HG02763 (cell line): ENCODE measurements at regions not wholly inside any gene's neighbourhood (a gene's known extent, or its start where the extent isn't known, plus 50 kb on each side); places are given as distances from the start of the nearest gene placed in this dataset.
"Not testable (repeated sequence)": the region's sequence is repeated elsewhere in the genome, so short reads cannot be mapped to it uniquely, and the experiment has no call there.

Source experiments
- ATAC-seq: cut with Tn5 transposase; IDR thresholded peaks from one replicate; pipeline ENCODE4 v1.9.1; 2021; ENCODE audit warnings: mild to moderate bottlenecking, moderate library complexity; ENCODE audit not compliant: unreplicated experiment

- ATAC-seq, result no peak
Observed at GRCh38 chr2:208607694-208608093, 201.1 kb downstream of the PTH2R start.

GRCh38 chr2:208608122-208608835, 201.7 kb downstream of the PTH2R start:
- ATAC-seq, result no peak

- no peak for ATAC-seq
Observed at GRCh38 chr2:208609166-208609804, 202.7 kb downstream of the PTH2R start.

- ATAC-seq, result not testable (repeated sequence)
Observed at GRCh38 chr2:208615675-208616074, 209.1 kb downstream of the PTH2R start.

- ATAC-seq, result no peak
Observed at GRCh38 chr2:208618220-208618619, 211.6 kb downstream of the PTH2R start.

GRCh38 chr2:208619993-208620392, 213.4 kb downstream of the PTH2R start:
- no peak for ATAC-seq

- no peak for ATAC-seq
Observed at GRCh38 chr2:208620487-208620978, 213.9 kb downstream of the PTH2R start.

GRCh38 chr2:208627110-208627884, 220.7 kb downstream of the PTH2R start:
- no peak for ATAC-seq

- ATAC-seq, result no peak
Observed at GRCh38 chr2:208627916-208628315, 221.3 kb downstream of the PTH2R start.

- peak; percentile 64 for ATAC-seq
Observed at GRCh38 chr2:208638059-208638458, 231.5 kb downstream of the PTH2R start.

GRCh38 chr2:208642125-208642779, 235.7 kb downstream of the PTH2R start:
- no peak for ATAC-seq

- ATAC-seq, result peak; percentile 42
Observed at GRCh38 chr2:208643145-208643544, 236.6 kb downstream of the PTH2R start.

- ATAC-seq, result peak; percentile 31
Observed at GRCh38 chr2:208645226-208645625, 238.6 kb downstream of the PTH2R start.

- ATAC-seq, result peak; percentile 54
Observed at GRCh38 chr2:208648368-208648767, 241.8 kb downstream of the PTH2R start.

- ATAC-seq, result no peak
Observed at GRCh38 chr2:208653383-208653782, 246.8 kb downstream of the PTH2R start.

GRCh38 chr2:208654056-208654455, 247.5 kb downstream of the PTH2R start:
- ATAC-seq, result no peak

- no peak for ATAC-seq
Observed at GRCh38 chr2:208657468-208657867, 250.9 kb downstream of the PTH2R start.

- ATAC-seq, result peak; percentile 55
Observed at GRCh38 chr2:208669394-208669793, 262.8 kb downstream of the PTH2R start.

GRCh38 chr2:208671284-208671683, 264.7 kb downstream of the PTH2R start:
- ATAC-seq, result no peak

GRCh38 chr2:208671886-208672680, 265.5 kb downstream of the PTH2R start:
- no peak for ATAC-seq
